Karpas-422 (cell line): ENCODE measurements at regions not wholly inside any gene's neighbourhood (a gene's known extent, or its start where the extent isn't known, plus 50 kb on each side); places are given as distances from the start of the nearest gene placed in this dataset.
"Not testable (repeated sequence)": the region's sequence is repeated elsewhere in the genome, so short reads cannot be mapped to it uniquely, and the experiment has no call there.

Experiments
- DNase-seq: peaks from one replicate; pipeline ENCODE4 v3.0.0-alpha.2; 2015
- H2AFZ ChIP-seq: fragments of 200-600 bp; sonication (generic); 2 replicates; pipeline ENCODE4 v1.6.1; 2014; ENCODE audit warnings: antibody characterized with exemption, low read length, mixed read lengths
- H3K27ac ChIP-seq: fragments of 200-600 bp; sonication (generic); 2 replicates; pipeline ENCODE4 v1.5.1; 2014; ENCODE audit warnings: mild to moderate bottlenecking, low read length, moderate library complexity
- H3K27me3 ChIP-seq: fragments of 200-600 bp; sonication (generic); 2 replicates; pipeline ENCODE4 v1.6.1; 2014; ENCODE audit warnings: low read length, mixed read lengths
- H3K36me3 ChIP-seq: fragments of 200-600 bp; sonication (generic); 2 replicates; pipeline ENCODE4 v1.6.1; 2014; ENCODE audit warnings: low read length, mixed read lengths; ENCODE audit not compliant: insufficient read depth
- H3K4me1 ChIP-seq: fragments of 200-600 bp; sonication (generic); 2 replicates; pipeline ENCODE4 v1.6.1; 2014; ENCODE audit warnings: mild to moderate bottlenecking, low read length, mixed read lengths
- H3K4me2 ChIP-seq: fragments of 200-600 bp; sonication (generic); 2 replicates; pipeline ENCODE4 v1.6.1; 2014; ENCODE audit warnings: low read length, low read depth, mild to moderate bottlenecking; ENCODE audit not compliant: poor library complexity, severe bottlenecking
- H3K4me3 ChIP-seq: fragments of 200-600 bp; sonication (generic); 2 replicates; pipeline ENCODE4 v1.5.1; 2014; ENCODE audit warnings: mild to moderate bottlenecking, antibody characterized with exemption, low read length, mixed read lengths
- H3K79me2 ChIP-seq: fragments of 200-600 bp; sonication (generic); 2 replicates; pipeline ENCODE4 v1.6.1; 2014; ENCODE audit warnings: mild to moderate bottlenecking, low read length, mixed read lengths
- H3K9ac ChIP-seq: fragments of 200-600 bp; sonication (generic); 2 replicates; pipeline ENCODE4 v1.6.0; 2014; ENCODE audit warnings: low read length
- H3K9me2 ChIP-seq: fragments of 200-600 bp; sonication (generic), shearing (Covaris generic); replicated peaks from 2 replicates; pipeline ENCODE4 v1.6.0; 2014; ENCODE audit warnings: mild to moderate bottlenecking, low read length, moderate library complexity; ENCODE audit not compliant: insufficient read depth
- H3K9me3 ChIP-seq: fragments of 300-700, 200-600 bp; sonication (generic); 2 replicates; pipeline ENCODE4 v1.6.1; 2014; ENCODE audit warnings: low read length, mixed read lengths
- H4K20me1 ChIP-seq: fragments of 200-600 bp; sonication (generic); 2 replicates; pipeline ENCODE4 v1.6.1; 2014; ENCODE audit warnings: mild to moderate bottlenecking, antibody characterized with exemption, low read length, low read depth; ENCODE audit not compliant: insufficient read depth

GRCh38 chr7:156529956-156530355 is 110.6 kb upstream of the RNF32 start:
- H3K4me3 ChIP-seq, result no peak overlapping the region
- H3K9ac ChIP-seq, result no peak overlapping the region
- no peak overlapping the region for H3K4me2 ChIP-seq
- H3K4me1 ChIP-seq, result no peaks in the 10 kb centered on the region
- no peaks in the 10 kb centered on the region for H3K27me3 ChIP-seq
- H3K9me3 ChIP-seq, result no peaks in the 10 kb centered on the region
- H3K79me2 ChIP-seq, result no peaks in the 10 kb centered on the region
- no peaks in the 10 kb centered on the region for H3K36me3 ChIP-seq
- no peaks in the 10 kb centered on the region for H3K9me2 ChIP-seq
- no peak overlapping the region for H3K27ac ChIP-seq
- no peak overlapping the region for H2AFZ ChIP-seq
- no peaks in the 10 kb centered on the region for H4K20me1 ChIP-seq
- DNase-seq, result no peak

- no peaks in the 10 kb centered on the region for H4K20me1 ChIP-seq
- no peaks in the 10 kb centered on the region for H3K9me3 ChIP-seq
- no peaks in the 10 kb centered on the region for H3K4me1 ChIP-seq
- no peaks in the 10 kb centered on the region for H3K9me2 ChIP-seq
- no peak overlapping the region for H3K27ac ChIP-seq
- no peak overlapping the region for H2AFZ ChIP-seq
- H3K9ac ChIP-seq, result no peak overlapping the region
- H3K4me2 ChIP-seq, result no peak overlapping the region
- H3K4me3 ChIP-seq, result no peak overlapping the region
- no peak for DNase-seq
- no peaks in the 10 kb centered on the region for H3K79me2 ChIP-seq
- H3K36me3 ChIP-seq, result no peaks in the 10 kb centered on the region
- no peaks in the 10 kb centered on the region for H3K27me3 ChIP-seq
Measured at GRCh38 chr7:156527458-156527890, 113.1 kb upstream of the RNF32 start.

GRCh38 chr7:156524818-156525597 is 115.6 kb upstream of the RNF32 start:
- no peak for DNase-seq
- no peaks in the 10 kb centered on the region for H4K20me1 ChIP-seq
- no peaks in the 10 kb centered on the region for H3K9me3 ChIP-seq
- no peaks in the 10 kb centered on the region for H3K9me2 ChIP-seq
- H2AFZ ChIP-seq, result no peak overlapping the region
- H3K27ac ChIP-seq, result no peak overlapping the region
- no peak overlapping the region for H3K4me3 ChIP-seq
- no peak overlapping the region for H3K9ac ChIP-seq
- H3K27me3 ChIP-seq, result no peaks in the 10 kb centered on the region
- H3K4me2 ChIP-seq, result no peak overlapping the region
- H3K36me3 ChIP-seq, result no peaks in the 10 kb centered on the region
- H3K4me1 ChIP-seq, result no peaks in the 10 kb centered on the region
- H3K79me2 ChIP-seq, result no peaks in the 10 kb centered on the region

GRCh38 chr7:156523447-156524048 is 117.0 kb upstream of the RNF32 start:
- Histone ChIP-seq H3K4me2 (no peak overlapping the region), H3K27me3 (no peaks in the 10 kb centered on the region), H2AFZ (no peak overlapping the region), H3K9me3 (no peaks in the 10 kb centered on the region), H3K4me3 (no peak overlapping the region), H3K36me3 (no peaks in the 10 kb centered on the region), H3K9me2 (no peaks in the 10 kb centered on the region), H4K20me1 (no peaks in the 10 kb centered on the region), H3K4me1 (no peaks in the 10 kb centered on the region), H3K9ac (no peak overlapping the region), H3K27ac (no peak overlapping the region), H3K79me2 (no peaks in the 10 kb centered on the region)
- no peak for DNase-seq

GRCh38 chr7:156522801-156523200 is 117.8 kb upstream of the RNF32 start:
- H3K27me3 ChIP-seq, result no peaks in the 10 kb centered on the region
- H3K9ac ChIP-seq, result no peak overlapping the region
- no peak for DNase-seq
- H3K27ac ChIP-seq, result no peak overlapping the region
- H3K36me3 ChIP-seq, result no peaks in the 10 kb centered on the region
- H3K4me3 ChIP-seq, result no peak overlapping the region
- H4K20me1 ChIP-seq, result no peaks in the 10 kb centered on the region
- no peaks in the 10 kb centered on the region for H3K9me3 ChIP-seq
- no peaks in the 10 kb centered on the region for H3K4me1 ChIP-seq
- no peaks in the 10 kb centered on the region for H3K9me2 ChIP-seq
- no peak overlapping the region for H2AFZ ChIP-seq
- H3K4me2 ChIP-seq, result no peak overlapping the region
- H3K79me2 ChIP-seq, result no peaks in the 10 kb centered on the region

- Histone ChIP-seq H2AFZ (no peak overlapping the region), H3K36me3 (no peaks in the 10 kb centered on the region), H3K27ac (no peak overlapping the region), H3K9me3 (no peaks in the 10 kb centered on the region), H3K27me3 (no peaks in the 10 kb centered on the region), H3K79me2 (no peaks in the 10 kb centered on the region), H3K4me1 (no peaks in the 10 kb centered on the region), H4K20me1 (no peaks in the 10 kb centered on the region), H3K9ac (no peak overlapping the region), H3K4me2 (no peak overlapping the region), H3K9me2 (no peaks in the 10 kb centered on the region), H3K4me3 (no peak overlapping the region)
- DNase-seq, result no peak
Measured at GRCh38 chr7:156519070-156519469, 121.5 kb upstream of the RNF32 start.

- Histone ChIP-seq H3K4me1 (no peaks in the 10 kb centered on the region), H3K9me2 (no peaks in the 10 kb centered on the region), H3K9ac (no peak overlapping the region), H3K36me3 (no peaks in the 10 kb centered on the region), H4K20me1 (no peaks in the 10 kb centered on the region), H2AFZ (no peak overlapping the region), H3K9me3 (no peaks in the 10 kb centered on the region), H3K27ac (no peak overlapping the region), H3K79me2 (no peaks in the 10 kb centered on the region), H3K4me2 (no peak overlapping the region), H3K27me3 (no peaks in the 10 kb centered on the region), H3K4me3 (no peak overlapping the region)
- no peak for DNase-seq
Measured at GRCh38 chr7:156518466-156518865, 122.1 kb upstream of the RNF32 start.

- not testable (repeated sequence) for H3K4me3 ChIP-seq, H3K9me3 ChIP-seq, DNase-seq, H3K9ac ChIP-seq, H3K9me2 ChIP-seq, H2AFZ ChIP-seq, H4K20me1 ChIP-seq, H3K27ac ChIP-seq, H3K79me2 ChIP-seq, H3K4me2 ChIP-seq, H3K27me3 ChIP-seq, H3K36me3 ChIP-seq, H3K4me1 ChIP-seq
Measured at GRCh38 chr7:156517858-156518257, 122.7 kb upstream of the RNF32 start.
